ENCODE measurements at regions not wholly inside any gene's neighbourhood (a gene's known extent, or its start where the extent isn't known, plus 50 kb on each side); places are given as distances from the start of the nearest gene placed in this dataset.

DNA sequence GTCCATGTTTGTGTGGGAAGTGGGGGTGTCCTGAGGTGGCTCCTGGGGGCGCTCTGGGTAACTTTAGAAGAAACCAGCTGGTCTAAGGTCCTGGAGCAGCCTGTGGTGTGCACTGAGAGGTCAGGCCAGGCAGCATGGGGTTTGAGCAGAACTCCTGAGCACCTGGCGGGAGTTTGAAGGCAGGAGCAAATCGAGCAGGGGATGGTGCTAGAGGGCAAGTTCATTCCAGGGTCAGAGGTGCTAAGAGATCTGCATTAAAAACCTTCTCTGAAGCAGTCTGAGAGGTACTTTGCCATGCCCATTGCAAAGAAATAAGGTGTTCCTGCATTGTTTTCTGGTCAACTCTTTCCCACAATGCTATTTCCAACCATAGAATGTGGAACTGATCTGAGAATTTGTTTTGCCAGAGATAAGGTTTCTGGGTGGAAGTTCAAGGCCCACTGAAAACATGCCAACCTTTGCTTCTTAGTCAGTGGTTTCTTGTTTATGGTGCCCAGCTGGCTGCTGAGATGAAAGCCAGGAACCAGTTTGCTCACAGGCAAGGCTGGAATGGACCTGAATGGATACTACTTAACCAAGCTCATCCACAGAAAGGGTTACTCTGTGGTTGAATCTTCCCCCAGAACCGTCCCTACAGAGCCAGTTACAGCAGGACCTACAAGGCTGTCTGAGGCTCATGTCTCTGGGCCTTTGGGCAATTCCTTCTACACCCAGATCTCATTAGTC is 136.3 kb upstream of the TMEM72 start:
- no peak for DNase-seq (ENCODE audit: low read depth, low spot score)

DNA sequence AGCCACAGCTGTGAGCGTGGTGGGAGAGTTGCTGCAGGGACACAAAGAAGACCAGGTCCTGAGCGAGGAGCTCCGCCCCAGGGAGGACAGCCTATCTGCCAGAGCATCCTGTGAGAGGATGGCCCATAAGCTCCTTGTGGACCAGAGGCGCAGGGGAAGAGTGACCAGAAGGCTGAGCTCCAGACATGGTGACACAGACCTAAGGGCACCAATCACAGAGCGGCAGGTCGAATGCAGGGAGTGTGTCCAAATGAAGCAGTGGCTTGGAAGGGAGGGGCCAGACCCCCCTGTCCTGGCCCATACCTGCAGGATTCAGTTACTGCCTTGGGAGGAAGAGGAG is 135.8 kb upstream of the TMEM72 start:
- DNase-seq (ENCODE audit: low read depth, low spot score), result no peak

DNA sequence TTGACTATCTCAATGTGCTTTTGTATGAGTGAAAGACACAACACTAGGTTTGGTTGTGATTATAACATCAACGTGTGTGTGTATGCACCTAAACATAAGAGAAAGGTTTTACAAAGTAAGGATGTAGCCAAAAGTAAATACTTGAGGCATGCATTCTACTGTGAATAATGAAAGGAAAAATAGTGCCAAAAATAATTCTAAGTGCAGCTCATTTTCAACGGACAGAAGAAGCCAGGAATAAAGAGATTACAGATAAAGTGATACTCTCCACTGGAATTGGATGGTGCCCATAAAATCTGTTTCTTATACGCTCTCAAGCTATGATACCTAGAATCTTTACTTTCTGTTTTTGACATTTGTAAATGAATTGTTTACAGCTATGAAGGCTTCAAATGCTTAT is 135.0 kb upstream of the TMEM72 start:
- DNase-seq (ENCODE audit: low read depth, low spot score), result no peak

DNA sequence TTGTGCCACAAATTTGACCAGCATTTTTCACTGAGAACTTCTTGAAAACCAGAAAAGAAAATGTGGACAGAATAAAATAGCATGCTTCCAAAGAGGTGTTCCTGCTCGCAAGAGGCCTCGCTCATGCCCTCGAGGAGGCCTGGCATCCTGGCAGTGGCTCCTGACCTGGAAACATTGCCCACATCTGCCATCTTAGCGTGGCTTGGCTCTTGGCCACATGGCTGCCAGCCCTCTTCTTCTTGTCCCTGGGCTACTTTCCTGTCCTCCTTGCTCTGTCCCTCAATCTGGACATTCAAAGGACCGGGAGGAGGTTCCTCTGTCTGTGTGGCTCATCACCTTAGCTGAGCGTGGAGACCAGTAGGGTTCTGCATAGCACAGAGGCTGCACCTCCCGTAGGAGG is 131.6 kb upstream of the TMEM72 start:
- no peak for DNase-seq (ENCODE audit: low read depth, low spot score)

DNA sequence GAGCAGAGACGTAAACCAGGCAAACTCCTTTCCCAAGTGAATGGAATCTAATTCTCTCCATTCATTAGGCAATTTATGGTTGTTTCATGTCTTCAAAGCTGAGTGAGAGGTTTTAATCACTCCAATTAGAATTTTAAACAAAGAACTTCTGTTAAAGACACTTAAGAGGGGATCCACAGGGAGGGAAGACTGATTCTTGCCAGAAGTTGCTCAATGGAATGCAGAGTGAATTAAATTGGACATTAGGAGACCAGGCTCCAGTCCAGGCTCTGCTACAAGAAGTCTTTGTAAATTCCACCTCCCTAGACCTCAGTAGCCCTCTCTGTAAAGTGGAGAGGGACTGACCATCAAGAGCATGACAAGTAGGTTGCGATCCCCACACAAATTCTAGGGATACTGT is 130.7 kb upstream of the TMEM72 start:
- no peak for DNase-seq (ENCODE audit: low read depth, low spot score)

DNA sequence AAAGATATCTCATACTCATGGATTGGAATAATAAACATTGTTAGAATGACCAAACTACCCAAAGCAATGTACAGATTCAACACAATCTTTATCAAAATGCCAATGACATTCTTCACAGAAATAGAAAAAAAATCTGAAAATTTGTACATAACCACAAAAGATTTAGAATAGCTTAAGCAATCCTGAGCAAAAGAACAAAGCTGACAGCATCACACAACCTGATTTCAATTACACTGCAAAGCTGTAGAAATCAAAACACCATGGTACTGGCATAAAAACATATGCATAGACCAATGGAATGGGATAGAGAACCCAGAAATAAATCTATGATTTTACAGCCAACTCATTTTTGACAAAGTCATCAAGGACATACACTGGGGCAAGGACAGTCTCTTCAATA is 130.0 kb upstream of the TMEM72 start:
- no peak for DNase-seq (ENCODE audit: low read depth, low spot score)

DNA sequence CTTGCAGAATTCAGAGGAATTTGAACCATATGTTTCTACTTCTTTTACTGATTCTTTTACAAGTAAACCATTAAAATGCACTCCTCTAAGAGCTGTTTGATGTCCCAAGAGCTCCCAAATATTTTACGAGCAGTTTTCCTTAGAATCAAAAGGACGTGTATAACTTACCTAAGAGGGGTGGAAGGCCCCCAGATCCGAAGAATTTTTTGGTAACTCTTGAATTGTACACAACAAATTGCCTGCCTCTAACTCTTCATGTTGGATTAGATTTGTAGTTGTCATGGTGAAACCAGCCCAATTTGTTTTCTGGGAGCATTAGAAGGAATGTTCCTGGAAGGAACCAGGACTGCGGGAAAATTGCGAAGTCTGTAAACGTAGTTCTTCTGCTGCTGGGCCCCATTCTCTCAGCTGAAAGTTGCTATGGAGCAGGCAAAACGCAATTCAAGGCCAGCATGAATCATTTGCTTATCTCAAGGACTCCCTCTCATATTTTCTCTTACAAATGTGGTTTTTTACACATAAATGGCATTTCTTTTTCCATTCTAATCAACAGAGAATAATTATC is 124.8 kb upstream of the TMEM72 start:
- DNase-seq (ENCODE audit: low read depth, low spot score), result no peak

DNA sequence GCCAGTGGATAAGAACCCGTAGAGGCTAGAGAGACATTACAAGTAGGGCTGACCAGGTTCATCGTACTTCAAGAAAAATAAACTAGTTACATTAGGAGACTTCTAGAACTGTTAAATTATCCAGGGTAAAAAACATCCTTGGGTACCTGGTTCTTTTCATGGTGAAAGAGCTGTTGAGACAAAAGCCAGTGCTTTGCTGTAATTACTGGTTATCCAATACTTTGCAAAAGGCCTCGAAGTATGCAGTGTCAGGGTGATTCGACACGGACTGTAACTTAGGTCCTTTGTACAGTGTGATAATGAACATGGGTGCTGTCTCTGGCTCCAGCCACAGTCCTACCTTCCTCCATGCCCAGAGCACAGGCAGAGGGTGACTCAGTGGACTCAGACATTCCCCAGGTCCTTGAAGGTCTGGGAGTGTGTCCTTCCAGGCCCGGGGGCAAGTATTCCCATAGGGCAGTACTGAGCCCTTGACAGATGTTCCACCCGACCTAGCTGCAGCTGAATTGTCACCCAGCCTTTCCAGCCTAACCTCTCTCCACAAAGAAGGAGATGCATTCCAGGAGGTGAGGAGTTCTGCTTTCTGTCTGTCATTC is 123.6 kb upstream of the TMEM72 start:
- DNase-seq (ENCODE audit: low read depth, low spot score), result no peak

DNA sequence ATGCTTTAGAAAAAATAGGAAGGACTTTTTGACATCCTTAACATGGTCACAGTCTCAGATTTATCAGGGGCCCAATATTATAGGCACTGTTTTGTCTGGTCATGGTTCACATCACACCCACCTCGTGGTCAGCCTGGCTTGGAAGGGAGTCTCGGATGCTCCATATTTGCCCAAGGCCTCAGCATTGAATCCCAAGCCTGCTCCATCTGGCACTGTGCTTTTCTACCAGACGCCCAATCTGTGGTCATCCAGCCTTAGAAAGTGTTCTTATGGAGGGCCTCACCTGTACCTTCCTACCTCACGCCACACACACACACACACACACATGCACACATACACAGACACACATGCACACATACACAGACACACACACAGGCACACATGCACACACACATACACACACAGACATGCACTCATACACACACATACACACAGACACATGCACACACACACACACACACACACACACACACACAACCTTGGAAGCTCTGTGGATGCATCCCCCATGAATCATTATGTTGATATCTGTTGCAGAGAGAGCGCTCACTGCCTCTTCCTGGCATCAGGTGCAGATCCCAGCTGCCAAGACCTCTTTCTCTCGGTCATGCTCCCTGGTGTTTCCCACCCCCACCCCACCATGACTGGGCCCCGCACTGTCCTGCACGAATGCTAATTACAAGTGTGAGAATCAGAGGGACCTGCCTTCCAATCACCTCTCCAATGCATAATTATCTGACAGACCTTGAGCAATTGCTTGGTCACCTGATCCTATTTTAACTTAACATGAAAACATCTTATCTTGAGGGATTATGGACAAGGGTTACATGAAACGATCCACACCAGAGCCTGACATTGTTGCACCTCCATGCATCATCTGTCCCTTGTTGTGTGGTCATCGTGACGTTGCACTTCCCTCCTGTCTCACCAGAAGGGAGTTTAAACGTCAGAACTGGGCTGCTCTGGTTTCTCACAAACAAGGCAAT is 122.7 kb upstream of the TMEM72 start:
- no peak for DNase-seq (ENCODE audit: low read depth, low spot score)

DNA sequence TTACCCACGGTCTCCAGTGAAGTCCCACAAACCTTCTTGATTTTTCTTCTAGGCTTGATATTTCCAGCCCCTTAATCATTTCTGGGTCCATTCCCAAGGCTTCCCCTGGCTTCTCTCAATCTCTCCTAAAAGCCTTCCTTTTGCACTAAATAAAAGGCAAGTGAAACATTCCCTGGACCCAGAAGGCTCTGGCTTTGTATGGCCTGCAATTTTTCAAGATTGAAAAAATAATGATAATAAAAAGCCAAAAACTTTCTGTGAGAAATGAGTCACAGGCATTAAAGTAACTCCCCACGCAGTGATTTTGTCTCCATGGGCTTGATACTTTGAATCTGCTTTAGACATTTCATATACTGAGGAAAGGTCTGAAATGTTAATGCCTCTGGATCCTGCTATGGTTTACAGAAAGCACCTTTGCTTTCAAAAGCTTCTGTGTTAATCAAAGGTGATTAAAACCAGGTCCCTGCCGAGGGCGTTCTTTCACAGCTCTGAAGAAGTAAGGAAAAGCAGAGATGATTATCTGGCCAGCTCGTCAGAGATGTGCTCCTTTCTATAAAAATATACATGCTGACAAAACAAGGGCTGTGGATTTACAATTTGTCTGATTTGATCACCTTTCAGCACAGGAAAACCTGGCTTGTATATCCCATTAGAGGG is 118.9 kb upstream of the TMEM72 start:
- DNase-seq (ENCODE audit: low read depth, low spot score), result no peak

DNA sequence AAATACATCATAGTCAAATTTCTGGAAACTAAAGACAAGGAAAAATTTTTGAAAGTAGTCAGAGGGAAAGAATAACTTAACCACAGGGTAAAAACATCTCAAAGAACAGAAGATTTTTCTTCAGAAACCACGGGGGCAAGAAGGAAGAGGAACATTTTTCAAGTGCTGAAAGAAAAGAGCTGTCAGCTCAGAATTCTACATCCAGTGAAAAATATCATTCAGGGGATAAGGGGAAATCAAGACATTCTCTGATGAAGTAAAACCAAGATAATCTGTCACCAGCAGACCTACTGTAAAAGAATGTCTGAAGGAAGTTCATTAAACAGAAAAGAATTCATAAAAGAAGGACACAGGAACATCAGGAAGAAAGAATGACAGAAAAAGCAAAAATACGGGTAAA is 111.2 kb upstream of the TMEM72 start:
- no peak for DNase-seq (ENCODE audit: low read depth, low spot score)

DNA sequence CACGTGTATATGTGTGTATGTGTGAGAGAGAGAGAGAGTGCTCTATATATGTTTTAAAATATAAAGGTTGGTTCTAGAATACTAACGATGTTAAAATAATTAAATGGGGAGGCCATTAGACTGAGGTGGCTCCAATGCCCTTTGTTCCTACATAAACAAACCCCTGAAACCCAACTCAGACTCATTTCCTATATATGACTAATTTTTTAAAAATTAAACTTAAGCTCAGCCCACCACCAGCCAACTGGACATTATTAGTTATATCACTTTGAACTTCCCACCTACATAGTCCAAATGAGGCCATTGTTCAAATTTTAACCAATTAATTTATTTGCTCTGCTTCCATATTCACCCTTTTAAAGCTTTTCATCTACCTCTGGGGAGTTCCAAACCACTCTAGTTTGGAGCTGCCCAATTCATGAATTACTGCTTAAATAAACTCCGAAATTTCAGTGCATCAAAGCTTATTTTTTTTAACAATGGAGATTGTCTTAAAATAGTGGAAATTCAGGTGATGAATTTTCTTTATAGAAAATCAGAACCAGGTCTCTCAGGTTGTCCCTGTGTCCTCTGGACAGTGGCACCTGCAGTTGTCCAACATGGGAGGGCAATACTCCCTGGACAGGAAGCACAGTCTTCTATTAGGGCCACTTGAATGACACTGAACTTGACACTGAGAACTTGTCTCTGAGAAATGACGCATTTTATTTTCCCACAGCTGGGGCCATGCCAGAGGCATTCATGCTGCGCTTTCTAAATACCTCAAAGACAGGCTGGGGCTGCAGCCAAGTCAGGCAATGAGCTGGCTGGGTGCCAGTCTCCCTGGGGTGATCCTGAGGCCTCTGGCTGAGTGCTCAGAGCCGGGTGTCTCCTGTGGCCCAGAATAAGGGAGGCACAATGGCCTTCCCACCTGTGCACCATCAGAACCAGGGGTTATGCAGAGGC is 109.5 kb upstream of the TMEM72 start:
- peak; percentile 87 for DNase-seq (ENCODE audit: low read depth, low spot score)

DNA sequence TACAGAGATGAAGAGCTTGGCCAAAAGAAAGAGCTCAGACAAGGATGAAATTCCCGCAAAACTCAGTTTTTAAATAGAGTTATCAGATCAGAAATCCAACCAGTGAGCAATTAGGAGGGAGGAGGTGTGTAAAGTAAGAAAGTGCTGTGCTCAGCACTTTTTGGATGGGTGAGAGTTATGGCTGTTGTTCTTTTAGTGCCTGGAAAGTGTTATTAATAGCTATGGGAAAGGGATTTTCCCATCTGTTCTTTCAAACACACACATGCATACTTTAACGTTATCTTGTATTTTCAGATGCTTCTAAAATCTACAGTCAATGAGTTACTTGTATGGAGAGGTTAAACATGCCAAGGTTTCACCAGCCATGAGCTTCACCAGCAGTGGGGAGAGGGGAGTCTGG is 107.3 kb upstream of the TMEM72 start:
- no peak for DNase-seq (ENCODE audit: low read depth, low spot score)

DNA sequence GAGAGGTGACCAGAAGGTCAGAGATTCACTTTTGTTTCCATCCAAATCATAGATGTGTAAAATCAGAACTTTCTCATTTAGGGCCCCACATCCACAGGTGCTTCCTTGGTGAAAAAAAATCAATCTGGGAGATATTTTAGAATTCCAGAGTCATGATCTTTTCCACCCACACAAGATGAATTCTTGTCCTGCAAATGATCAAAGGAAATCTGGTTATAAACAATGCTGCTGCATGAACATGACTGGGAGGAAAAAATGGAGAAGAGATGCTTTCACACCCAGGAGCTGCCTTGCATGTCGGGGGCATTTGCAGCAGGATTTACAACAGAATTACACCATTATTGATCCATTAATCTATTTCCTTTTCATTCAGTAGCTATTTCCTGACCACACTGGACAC is 106.5 kb upstream of the TMEM72 start:
- no peak for DNase-seq (ENCODE audit: low read depth, low spot score)

DNA sequence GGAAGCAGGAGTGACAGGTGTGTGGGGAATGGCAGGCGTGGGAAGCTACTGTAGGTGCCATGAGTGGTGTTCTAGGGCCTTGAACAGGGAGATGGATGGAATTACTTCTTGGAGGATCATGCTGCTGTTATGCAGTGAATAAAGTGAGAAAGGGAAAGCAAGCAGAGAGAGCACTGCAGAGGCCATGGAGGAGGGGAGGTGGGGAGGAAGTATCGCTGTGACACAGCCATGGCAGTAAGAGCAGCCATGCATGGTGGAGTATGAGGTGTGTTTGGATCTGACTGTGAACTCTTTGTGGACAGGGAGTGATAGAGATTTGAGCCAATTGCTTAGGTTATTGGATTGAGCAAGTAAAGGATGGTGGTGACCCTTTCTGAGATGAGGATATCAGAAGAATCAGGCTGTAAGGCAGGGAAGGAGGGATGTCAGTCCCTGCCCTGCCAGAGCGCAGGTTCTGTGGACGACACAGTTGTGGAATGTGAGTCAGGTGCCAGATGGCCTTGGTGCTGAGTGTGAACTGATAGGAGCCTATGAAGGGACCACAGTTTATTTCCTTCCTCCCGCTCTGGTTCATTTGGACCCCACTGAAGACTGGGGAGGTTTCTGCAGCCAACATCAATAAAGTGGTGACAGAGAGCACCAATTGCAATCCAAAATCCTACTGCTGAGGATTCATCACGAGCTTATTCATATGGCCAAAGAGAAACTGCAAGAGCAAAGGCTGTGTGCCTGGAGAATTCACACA is 105.5 kb upstream of the TMEM72 start:
- no peak for DNase-seq (ENCODE audit: low read depth, low spot score)

DNA sequence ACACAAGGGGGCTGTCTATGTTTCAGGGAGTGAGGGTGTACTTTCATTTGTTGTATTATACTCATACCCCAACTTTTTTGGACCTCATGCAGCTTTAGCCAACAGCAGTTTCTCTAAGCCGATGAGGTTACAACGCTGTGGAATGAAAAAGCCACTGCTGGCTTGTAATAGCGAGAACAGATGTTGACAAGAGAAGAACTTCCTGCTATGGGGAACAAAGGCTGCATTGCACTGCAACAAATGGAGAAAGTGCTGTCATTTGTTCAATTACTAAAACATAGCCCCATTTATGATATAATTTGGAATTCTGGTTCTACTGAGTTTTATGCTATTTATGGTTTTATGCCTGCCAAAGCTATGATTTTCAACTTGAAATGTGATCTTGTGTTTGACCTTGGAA is 104.2 kb upstream of the TMEM72 start:
- DNase-seq (ENCODE audit: low read depth, low spot score), result no peak

DNA sequence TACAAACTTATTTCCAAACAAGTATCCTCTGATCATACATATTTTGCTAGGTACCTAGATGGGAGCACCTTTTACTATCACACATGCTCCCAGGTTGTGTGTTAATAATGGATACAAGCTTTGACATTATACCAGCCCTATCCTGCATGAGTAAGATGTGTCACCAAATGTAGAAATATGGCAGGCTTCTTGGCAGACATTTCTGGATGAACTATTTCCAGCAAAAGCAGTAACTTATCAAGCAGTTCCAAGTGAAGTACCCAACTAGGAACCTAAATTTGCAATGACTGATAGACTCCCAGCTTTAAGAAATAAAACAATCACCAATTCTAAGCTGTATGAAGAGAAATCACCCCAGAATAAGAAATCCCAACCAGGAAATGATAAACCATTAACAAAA is 103.7 kb upstream of the TMEM72 start:
- no peak for DNase-seq (ENCODE audit: low read depth, low spot score)

DNA sequence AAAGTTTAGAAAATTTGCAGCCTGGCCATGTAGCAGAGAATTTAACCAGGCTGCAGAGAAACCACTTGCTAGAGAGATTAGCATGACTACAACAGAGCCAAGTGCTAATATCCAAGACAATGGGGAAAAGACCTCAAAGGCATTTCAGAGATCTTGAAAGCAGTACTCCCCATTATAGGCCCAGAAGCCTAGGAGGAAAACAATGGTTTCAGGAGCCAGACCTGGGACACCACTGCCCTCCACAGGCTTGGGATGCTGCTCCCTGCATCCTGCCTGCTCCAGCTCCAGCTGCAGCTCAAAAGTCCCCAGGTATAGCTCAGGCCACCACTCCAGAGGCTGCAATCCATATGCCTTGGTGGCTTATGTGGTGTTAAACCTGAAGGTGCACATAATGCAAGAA is 101.5 kb upstream of the TMEM72 start:
- no peak for DNase-seq (ENCODE audit: low read depth, low spot score)

DNA sequence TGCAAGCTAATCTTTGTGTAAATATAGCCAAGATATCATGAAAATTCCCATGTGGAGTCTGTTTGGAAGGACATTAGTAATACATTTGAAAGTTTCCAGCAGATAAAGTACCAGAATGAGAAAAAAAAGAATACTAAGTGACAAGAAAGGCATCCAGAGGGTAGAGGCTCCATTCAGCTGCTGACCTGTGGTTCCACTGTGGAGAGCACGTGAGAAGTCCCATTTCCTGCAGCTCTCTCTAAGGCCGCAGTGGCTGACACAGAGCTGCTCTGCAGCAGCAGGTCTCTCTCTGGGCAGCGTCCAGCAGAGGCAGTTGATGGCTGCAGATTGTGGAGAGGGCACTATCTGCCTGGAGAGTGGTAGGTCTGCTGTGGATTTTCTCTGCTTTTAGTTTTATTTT is 100.1 kb upstream of the TMEM72 start:
- no peak for DNase-seq (ENCODE audit: low read depth, low spot score)

DNA sequence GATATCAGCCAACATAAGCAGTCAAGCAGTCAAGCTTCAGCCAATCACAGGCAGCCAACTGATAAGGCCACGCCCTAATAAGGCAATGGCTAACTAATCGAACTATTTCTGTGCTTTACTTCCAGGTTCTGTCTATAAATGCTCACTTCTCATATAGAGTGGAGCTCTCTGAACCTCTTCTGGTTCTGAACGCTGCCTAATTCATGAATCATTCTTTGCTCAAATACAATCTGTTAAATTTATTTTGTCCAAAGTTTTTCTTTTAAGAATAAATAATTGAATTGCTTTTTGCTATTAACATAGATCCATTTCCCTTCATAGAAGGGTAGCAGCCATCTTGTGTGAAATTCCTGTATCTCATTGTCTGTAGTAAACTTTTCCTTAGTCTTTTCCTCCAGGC is 97.9 kb upstream of the TMEM72 start:
- DNase-seq (ENCODE audit: low read depth, low spot score), result no peak
